Ovary (tissue), 3 donors: ENCODE measurements at regions not wholly inside any gene's neighbourhood (a gene's known extent, or its start where the extent isn't known, plus 50 kb on each side); places are given as distances from the start of the nearest gene placed in this dataset.

Experiments
- CTCF ChIP-seq, 3 donors: fragments of 450-650 bp in 2 of 3; fragments of 200-600 bp in 1 of 3; IDR thresholded peaks; one replicate each; pipeline versions ENCODE4 v1.5.1 to v1.8.0; 2016 to 2022; ENCODE audit warnings: antibody characterized with exemption in 3 of 3, mild to moderate bottlenecking in 1 of 3
- POLR2A ChIP-seq: fragments of 450-650 bp; IDR thresholded peaks from one replicate; pipeline ENCODE4 v1.6.1; 2017; ENCODE audit warnings: antibody characterized with exemption, mild to moderate bottlenecking, moderate library complexity
- donor health status: DM: no; HTN: no; CAD: no.

- no peak for TF ChIP-seq CTCF (IDR thresholded peaks at IDR 0.05)
- no peak for TF ChIP-seq POLR2A
Observed at GRCh38 chr10:62577666-62578291, 203.6 kb downstream of the ZNF365 start.
